DMS 273 (cell line): ENCODE measurements at regions not wholly inside any gene's neighbourhood (a gene's known extent, or its start where the extent isn't known, plus 50 kb on each side); places are given as distances from the start of the nearest gene placed in this dataset.
A peak's percentile ranks its signal among the peaks of the same experiment; 100 is the strongest.
"Not testable (repeated sequence)": the region's sequence is repeated elsewhere in the genome, so short reads cannot be mapped to it uniquely, and the experiment has no call there.

Experiments used
- DNase-seq: peaks from one replicate; lab custom pipeline; 2025; ENCODE audit not compliant: unreplicated experiment; lab: John Stamatoyannopoulos, UW

DNA sequence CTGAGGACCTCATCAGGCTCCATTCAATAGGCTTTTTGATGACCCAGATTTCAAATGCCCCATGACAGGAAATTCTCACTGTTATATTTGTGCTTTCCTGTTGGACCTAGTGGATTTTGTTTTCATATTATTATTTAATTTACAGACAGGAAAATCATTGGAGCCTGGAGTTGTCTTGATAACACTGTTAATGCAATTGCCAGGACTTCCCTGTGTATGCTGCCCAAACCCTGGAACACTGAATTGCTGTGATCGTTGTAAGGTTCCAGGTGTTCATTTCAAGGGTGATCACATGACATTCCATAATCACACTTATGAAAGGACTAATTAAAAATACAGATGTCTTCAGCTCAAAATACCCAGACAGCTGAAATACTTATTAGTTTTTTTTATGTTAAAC lies 783.2 kb downstream of the DHX35 start:
- no peak for DNase-seq

DNA sequence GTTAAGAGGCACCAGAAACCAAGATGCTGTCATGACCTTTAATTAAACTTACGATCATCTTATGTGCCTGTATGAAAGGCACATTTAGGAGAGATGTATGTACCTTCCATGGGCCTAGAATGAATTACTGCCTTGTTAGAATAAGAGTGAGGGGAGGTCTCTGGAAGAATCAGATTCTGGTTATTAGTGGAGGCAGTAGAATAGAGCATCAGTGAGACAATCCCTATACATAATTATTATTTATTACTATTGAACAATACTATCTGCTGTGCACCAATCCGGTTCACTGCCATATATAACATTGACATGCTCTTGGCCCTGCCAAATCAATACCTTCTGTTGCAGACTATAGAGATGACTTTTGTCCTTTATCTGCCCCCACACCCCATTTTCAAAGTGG lies 776.5 kb downstream of the DHX35 start:
- DNase-seq: no peak

DNA sequence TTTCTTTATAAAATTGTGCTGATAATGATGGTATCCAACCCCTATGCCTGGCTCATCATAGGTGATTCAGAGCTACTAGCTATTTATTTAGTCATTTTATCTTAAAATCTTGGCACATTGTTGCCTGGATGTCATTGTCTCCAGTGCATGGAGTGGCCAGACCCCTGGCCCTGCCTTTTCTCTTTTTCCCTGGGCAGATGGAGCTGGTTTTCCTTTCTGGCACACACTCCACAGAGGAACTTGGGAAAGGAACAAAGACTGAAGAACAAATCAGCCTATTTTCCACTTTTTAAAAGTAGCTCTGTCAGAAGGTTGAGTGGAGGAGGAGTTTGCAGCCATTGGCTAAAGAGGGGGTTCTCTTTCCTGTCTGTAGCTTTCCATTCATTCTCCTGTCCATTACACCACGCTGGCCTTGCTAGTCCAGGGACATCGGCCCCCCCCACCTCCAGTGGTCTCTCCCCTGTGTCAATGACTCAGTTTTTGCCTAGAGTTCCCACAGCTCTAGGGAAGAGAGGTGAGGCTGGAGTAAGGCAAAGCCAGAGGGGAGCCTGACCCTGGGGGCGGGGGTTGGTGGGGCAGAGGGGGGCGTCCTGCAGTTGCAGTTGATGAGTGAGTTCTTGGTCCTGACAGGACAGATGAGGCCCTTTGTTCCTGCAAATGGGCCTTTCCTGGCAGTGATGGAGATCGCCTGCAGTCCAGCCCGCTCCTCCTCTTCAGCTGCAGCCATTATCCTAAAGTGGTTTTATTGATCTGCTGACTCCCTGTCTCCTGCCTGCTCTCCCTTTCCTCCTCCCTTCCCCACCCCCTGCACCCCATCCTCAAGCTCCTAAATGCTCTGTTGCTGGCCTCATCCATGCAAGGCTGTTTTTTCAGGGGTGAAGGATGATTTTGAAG lies 774.5 kb downstream of the DHX35 start:
- no peak for DNase-seq

DNA sequence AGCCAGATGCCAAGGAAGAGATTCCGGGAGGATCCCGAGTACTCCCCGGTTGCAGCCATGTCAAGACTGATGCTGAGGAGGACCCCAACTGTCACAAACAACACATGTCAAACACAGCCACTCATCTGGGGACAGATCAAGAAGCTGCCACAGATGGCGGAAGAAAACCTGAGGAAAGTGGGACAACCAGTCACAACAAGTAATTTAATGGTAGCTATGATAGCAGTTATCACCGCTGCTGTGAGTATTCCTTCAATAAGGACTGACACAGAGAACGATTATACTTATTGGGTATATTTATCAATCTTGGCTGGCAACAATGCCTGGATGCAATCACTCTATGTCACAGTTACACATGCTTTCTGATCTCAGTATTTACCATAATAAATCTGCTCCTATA lies 763.4 kb downstream of the DHX35 start:
- not testable (repeated sequence) for DNase-seq

DNA sequence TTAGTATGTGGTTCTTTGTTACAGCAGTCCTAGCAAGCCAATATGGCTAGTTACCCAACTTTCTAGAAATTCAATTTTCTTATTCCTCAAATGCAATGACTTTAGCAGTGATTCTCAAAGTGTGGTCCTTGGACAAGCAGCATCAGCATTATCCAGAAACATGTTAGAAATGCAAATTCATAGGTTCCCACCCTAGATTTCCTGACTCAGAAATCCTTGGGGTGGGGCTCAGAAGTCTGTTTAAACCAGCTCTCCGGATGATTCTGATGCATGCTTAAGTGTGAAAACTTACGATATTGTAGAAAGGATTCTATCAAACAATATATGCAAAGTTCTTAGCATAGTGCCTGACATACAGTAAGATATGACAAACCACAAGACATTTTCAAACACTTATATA lies 757.1 kb downstream of the DHX35 start:
- no peak for DNase-seq

DNA sequence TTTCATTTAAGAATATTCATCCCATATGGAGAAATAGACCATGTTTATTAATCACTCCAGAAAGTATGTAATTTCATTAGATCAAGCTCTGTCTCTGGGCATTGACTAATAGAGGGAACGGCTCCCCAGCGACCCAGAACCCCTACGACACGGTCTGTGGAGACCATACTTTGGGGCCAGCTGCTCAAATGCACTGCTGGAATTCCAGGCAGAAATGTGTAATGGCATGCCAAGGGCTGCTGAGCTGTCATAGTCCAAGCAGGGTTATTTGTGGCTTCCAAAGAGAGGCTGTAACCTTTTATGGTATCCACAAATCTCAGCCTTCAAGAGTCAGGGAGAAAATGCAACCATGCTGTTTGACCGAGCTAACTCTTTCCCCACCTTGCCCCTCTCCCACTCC lies 755.8 kb downstream of the DHX35 start:
- DNase-seq: no peak

DNA sequence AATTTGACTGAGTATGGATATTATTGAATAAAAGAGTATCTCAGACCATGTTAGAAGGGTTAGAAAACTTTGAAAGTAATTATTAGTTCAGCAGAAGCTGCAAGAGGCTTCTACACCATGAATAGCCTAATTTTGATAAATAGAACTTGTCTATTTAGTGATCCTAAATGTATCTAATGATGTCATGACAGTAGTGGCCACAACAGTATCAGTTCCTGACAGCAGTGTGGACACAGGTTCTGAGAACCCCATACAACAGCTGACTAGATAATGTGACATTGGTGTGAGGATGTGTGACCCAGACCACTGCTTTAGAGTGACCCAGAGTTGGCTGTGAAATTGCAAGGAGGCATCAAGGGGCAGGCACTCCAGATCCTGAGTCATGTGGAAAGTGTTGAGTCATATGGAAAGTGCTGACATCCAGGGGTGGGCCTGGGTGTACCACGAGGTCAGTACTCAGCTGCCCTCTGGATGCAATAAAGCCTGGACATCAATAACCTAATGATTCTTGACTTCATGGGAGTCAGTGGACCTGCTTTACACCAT lies 754.7 kb downstream of the DHX35 start:
- DNase-seq: no peak

DNA sequence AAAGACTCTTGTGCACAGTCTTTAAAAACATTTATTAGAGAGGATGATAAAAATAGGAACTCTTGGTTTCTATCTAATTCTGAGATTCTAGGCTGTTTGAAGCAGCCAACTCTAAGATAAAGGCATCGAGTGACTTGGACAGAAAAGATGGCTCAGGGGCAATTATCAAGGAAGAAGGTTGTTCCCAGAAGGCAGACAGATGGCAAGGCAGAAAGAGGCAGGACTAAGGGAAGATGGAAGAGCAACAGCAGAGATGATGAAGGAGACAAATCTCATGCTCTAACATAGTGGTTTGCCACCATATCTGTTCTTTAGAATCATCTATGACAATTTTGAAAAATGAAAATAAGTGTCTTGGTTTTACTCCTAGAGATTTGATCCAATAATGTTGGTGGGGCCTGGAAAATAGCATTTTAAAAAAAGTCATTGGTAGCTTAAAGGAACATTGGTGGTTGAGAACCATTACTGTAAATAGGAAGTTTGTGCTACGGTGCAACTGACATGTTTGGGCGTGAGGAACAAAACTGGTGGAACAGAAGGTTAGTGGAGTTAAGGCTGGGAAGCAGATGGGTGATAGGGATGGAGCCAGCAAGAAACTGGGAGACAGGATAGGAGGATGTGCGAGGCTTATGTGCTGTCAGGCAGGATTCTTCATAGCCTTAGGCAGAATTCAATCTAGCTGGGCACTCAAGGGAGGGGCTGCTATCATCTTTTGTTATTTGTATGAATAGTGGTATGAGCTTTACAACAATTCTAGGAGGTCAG lies 751.1 kb downstream of the DHX35 start:
- peak; percentile 57 for DNase-seq

DNA sequence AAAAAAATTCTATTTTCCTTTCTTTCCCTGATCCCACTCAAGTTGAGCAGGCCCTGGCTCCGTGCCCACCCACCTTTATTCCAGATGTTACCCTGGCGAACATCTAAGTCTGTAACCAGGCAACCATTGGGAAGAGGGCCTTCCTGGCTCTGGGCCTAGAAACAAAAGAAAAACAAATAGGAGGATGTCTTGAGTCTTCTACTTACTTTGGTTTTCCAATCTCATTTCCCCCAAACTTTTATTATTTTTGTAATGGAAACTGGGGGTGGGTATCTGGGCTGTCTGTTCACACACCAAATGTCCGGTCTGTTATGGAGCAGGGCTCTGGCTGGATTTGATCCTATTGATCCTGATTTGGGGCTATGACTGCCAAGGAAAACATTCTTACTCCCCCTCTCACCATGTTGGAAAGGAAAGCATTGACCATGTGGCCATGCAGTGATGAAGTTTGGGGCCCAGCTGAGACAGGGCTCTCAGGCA lies 744.1 kb downstream of the DHX35 start:
- DNase-seq: peak; percentile 60

DNA sequence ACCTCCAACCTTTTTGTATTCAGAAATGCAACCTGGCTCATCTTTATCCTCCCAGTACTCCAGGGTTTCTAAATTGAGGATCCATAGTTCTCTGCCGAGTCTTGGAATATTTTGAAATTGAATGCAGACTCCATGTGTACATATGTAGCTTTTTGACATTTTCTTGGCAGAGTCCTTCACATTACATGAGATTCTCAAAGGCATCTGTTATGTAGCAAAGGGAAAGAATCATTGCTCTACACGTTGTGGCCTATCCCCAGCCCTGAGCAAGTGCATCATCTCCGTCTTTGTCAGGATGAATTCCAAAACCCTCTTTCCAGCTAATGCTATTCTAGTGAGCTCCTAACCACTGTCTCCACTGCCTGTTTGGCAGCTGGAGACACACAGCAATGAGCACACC lies 742.9 kb downstream of the DHX35 start:
- DNase-seq: no peak

DNA sequence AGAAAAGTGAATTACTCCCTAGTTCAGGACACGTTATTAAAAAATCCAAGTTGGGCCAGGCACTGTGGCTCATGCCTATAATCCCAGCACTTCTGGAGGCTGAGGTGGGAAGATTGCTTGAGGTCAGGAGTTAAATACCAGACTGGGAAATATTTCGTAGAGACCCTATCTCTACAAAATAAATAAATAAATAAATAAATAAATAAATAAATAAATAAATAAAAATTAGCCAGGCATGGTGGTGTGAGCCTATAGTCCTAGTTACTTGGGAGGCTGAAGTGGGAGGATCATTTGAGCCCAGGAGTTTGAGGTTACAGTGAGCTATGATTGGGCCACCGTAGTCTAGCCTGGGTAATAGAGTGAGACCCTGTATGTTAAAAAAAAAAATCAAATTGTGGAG lies 741.2 kb downstream of the DHX35 start:
- not testable (repeated sequence) for DNase-seq

DNA sequence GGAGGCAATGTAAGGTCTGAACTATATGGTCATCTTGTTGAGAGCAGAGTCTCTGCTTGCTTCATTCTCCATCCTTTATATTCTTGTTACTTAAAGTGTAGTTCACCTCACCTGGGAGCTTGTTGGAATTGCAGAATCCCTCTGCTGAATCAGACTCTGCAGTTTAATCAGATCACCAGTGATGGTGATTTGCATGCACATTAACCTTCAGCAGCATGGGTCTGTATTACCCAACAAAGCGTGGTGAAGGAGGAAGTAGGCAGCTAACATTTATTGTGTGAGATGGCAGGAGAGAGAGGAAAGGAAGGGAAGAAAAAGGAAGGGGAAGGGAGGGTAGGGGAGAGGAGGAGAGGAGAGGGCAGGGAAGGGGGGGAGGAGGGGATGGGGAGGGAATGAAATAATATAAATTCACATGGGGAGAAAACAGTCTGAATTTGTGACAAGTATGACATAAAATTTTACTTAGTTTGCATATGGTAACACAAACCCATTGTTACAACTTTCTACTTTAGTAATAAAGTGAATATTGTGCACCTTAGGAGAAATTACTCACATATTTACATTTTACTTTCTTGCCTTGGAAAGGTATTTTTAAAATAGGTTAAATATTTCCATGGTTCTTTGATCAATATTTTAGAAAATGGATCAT lies 740.7 kb downstream of the DHX35 start:
- no peak for DNase-seq

DNA sequence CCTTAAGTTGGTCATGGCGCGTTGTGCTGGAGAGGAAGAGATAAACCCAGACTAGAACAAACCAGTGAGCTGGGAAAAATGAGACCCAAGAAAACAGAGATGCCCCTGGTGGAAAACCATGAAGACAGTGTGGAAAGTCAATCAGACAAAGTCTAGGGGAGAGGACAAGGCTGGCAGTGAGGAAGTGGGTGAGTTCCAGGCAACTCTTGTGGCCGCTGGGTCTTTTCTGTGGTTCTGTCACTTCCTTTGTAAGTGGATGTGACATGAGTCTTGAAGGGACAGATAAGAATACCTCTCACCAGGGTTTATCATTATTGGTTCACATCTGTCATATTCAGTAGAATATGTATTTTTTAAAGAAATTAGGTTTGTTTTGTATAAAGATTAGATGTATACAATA lies 738.4 kb downstream of the DHX35 start:
- DNase-seq: no peak

DNA sequence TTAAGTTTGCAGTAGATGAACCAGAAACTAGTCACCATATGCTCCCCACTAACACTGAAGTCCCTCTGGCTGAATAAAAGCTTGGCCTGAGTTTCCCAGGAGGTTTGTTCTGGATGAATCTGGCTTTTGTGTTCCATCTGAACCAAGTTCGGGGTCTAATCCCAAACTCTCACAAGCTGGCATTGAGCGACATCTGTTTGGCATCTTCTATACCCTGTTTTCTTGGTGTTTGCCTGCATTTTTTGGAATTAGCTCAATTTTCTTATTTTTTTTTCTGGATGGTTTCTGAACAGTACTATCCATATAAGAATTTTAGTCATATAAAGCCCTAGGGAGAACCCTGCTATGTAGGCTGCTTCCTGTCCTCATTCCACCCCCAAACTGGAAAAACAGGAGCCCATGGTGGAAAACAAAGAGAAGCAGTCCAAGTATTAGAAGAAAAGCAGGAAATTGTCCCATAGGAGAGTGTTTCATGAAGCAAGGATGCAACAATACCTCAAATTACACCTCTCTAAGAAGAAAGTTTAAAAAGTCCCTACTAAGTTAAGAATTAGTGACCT lies 737.1 kb downstream of the DHX35 start:
- peak; percentile 7 for DNase-seq

DNA sequence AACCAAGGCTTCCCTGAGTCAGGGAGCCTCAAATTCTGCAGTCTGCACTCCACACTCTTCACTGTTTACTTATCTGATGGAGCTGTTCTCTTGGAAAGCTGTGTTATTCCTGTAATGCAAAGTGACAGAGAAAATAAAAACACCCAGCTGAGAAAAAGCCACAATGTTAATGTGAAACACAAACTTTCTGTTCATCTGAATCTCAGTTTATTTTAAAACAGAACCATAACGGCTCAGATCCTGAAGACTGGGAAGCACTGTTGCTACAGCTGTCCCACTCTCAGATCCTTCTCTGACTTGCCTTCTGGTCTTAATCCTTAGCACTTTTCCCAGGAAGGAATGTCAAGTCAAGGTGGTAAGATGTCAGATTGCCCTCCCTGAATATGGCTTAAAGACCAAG lies 736.6 kb downstream of the DHX35 start:
- no peak for DNase-seq

DNA sequence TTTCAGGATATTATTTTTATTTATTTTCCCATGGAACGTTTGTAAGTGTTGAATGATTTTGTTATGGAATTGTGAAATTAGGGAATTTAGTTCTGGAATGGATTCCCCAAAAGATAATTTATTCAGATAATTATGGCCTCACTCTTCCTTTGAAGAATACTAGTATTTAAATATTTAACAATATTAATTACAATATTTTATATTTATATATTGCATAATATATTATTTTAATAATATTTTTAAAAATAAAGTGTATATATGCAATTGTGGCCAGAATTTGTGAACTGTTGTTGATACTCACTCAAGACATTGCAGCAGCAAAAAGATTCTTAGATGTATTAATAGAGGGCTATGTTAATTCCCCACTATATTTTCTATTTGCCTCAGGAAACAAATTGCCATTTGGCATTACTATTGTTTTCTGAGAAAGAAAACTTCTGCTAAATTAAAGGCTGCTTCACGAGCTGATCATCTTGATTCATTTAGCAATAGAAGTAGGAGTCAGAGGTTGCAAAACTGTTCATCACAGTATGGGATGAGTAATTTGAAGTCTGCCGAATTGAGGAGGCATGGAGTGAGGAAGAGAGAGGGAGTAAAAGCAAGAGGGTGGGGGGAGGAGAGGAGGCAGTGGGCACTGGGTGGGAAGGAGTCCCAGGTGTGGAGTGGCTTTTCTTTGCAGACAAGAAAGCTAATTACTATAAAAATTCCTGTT lies 729.2 kb downstream of the DHX35 start:
- DNase-seq: no peak

DNA sequence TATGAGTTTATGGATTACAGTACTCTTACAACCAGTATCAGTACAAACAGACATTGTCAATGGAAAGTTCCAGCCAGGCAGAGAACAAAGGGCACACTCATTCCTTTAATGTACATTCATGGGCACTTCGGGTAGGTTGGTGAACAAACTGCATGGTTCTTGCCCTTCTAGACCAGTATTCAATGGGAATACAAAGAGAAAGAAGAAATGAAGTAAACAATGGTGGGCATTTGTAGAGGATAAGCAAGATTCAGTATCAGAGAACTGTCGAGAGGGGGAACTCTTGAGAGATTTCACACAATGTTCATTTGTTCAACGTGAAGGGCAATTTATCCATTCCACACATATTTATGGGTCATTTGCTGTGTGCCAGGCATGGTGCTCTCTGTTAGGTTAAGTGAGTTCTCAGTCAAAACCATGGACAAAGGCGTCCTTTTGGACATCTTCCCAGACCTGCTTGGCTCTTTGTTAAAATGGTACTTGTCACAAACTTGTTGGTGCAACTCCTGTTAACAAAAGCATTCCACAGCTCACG lies 714.8 kb downstream of the DHX35 start:
- peak; percentile 48 for DNase-seq

DNA sequence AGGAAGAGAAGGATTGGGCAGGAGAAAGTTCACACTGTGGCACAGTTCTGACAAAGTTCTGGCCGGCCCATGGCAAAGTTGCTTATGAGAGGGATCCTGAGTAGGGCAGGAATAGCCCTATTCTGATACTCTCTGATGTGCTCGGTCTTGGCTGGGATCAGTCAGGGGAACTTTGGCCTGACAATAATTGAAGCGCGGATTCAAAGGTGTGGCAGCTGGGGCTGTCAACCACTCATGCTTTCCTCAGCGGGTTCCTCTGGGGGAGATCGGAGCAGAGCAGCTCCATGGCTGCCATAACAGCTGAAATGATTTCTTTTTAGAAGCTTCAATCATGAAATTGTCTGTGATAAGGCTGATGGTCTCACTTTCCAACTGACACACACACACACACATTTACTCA lies 714.1 kb downstream of the DHX35 start:
- DNase-seq: no peak

DNA sequence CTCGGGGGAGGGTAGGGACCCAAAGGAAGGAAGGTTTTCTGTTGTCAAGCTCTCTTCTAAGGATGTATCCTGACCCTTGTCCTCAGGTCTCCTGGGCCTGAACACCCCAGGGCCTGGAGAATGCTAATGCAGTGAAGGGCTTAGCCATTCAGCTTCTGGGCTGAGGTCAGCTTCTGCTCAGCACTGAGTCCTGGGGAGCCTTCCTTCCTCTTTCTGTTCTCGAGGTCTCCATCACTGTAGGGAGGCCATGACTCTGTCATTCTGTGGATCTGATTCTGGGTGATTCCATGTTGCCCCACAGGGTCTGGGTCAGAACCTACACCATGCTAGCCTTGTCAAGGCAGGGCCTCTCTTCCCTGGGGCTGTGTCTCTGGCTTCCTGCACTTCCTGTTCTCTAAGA lies 712.7 kb downstream of the DHX35 start:
- DNase-seq: no peak

DNA sequence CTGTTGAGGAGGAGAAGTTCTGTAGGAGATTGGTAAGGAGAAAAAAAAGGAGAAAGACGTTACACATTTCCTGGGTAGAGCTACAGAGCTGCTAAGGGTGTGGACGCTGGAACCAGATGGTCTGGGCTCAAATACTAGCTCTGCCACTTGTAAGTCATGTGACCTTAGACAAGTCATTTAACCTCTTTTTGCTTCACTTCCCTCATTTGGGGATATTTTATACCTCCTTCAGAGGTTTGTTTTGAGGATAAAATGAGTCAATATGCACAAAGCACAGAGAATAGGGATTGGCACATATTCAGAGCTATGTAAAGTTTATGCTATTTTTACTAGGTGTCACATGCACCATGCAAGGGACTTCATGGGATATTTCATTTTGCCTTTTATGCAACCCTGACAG lies 708.8 kb downstream of the DHX35 start:
- DNase-seq: no peak
